ENCODE measurements at regions not wholly inside any gene's neighbourhood (a gene's known extent, or its start where the extent isn't known, plus 50 kb on each side); places are given as distances from the start of the nearest gene placed in this dataset.

DNA sequence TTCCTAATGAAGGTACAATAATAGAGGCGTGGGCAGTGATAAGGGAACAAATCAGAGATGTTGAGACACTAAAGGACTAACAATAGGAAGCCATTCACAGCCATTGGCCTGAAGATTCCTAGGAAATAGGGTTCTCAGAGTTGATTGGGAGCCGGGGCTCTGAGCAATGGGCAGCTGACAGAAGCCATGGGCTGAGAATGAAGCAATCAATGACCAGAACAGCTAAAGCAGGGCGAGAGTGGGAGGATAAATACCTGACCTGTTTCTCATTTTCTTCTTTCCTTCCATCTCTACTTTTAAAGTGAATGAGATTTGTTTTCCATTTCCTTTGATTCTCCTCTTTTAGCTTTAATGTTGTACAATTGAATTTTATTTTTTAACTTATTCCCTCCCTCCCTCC, 774.7 kb upstream of the ADGRL4 start:
- Histone ChIP-seq H3K4me1 (ENCODE audit: control insufficient read depth in 4 of 4, insufficient read depth in 4 of 4, low read length in 3 of 4) (no peaks in the 10 kb centered on the region), H3K9me3 (ENCODE audit: control insufficient read depth in 4 of 4, low read length in 3 of 4) (no peaks in the 10 kb centered on the region), H3K27ac (ENCODE audit: low read depth in 1 of 2, low read length in 2 of 2) (no peak overlapping the region), H3K9ac (ENCODE audit: low read depth in 1 of 2, low read length in 2 of 2) (no peak overlapping the region), H3K4me3 (ENCODE audit: low read depth in 1 of 3, low read length in 3 of 3) (no peak overlapping the region), H3K27me3 (ENCODE audit: control insufficient read depth in 4 of 4, insufficient read depth in 4 of 4, low read length in 3 of 4) (no peaks in the 10 kb centered on the region), H3K36me3 (ENCODE audit: control insufficient read depth in 4 of 4, insufficient read depth in 3 of 4, low read depth in 1 of 4, low read length in 3 of 4) (no peaks in the 10 kb centered on the region)
- TF ChIP-seq HNF4G (IDR thresholded peaks at IDR 0.05) (no peak), EGR1 (IDR thresholded peaks at IDR 0.05; ENCODE audit: low read depth in 2 of 2) (no peak), GABPA (IDR thresholded peaks at IDR 0.05 in 1 of 2, conservative IDR thresholded peaks at IDR 0.05 in 1 of 2) (no peak), FOXA1 (IDR thresholded peaks at IDR 0.05) (no peak), ATF3 (IDR thresholded peaks at IDR 0.05) (no peak), TAF1 (conservative IDR thresholded peaks at IDR 0.05) (no peak), MAX (IDR thresholded peaks at IDR 0.05) (no peak), YY1 (IDR thresholded peaks at IDR 0.05) (no peak), RXRA (IDR thresholded peaks at IDR 0.05) (no peak), RAD21 (IDR thresholded peaks at IDR 0.05) (no peak), JUND (IDR thresholded peaks at IDR 0.05) (no peak), SP1 (IDR thresholded peaks at IDR 0.05) (no peak), FOXA2 (IDR thresholded peaks at IDR 0.05) (no peak), NR2F2 (IDR thresholded peaks at IDR 0.05) (no peak)
- TF ChIP-seq, protein P1, sequence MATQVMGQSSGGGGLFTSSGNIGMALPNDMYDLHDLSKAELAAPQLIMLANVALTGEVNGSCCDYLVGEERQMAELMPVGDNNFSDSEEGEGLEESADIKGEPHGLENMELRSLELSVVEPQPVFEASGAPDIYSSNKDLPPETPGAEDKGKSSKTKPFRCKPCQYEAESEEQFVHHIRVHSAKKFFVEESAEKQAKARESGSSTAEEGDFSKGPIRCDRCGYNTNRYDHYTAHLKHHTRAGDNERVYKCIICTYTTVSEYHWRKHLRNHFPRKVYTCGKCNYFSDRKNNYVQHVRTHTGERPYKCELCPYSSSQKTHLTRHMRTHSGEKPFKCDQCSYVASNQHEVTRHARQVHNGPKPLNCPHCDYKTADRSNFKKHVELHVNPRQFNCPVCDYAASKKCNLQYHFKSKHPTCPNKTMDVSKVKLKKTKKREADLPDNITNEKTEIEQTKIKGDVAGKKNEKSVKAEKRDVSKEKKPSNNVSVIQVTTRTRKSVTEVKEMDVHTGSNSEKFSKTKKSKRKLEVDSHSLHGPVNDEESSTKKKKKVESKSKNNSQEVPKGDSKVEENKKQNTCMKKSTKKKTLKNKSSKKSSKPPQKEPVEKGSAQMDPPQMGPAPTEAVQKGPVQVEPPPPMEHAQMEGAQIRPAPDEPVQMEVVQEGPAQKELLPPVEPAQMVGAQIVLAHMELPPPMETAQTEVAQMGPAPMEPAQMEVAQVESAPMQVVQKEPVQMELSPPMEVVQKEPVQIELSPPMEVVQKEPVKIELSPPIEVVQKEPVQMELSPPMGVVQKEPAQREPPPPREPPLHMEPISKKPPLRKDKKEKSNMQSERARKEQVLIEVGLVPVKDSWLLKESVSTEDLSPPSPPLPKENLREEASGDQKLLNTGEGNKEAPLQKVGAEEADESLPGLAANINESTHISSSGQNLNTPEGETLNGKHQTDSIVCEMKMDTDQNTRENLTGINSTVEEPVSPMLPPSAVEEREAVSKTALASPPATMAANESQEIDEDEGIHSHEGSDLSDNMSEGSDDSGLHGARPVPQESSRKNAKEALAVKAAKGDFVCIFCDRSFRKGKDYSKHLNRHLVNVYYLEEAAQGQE (IDR thresholded peaks at IDR 0.05) = no peak
- TF ChIP-seq, protein P2, sequence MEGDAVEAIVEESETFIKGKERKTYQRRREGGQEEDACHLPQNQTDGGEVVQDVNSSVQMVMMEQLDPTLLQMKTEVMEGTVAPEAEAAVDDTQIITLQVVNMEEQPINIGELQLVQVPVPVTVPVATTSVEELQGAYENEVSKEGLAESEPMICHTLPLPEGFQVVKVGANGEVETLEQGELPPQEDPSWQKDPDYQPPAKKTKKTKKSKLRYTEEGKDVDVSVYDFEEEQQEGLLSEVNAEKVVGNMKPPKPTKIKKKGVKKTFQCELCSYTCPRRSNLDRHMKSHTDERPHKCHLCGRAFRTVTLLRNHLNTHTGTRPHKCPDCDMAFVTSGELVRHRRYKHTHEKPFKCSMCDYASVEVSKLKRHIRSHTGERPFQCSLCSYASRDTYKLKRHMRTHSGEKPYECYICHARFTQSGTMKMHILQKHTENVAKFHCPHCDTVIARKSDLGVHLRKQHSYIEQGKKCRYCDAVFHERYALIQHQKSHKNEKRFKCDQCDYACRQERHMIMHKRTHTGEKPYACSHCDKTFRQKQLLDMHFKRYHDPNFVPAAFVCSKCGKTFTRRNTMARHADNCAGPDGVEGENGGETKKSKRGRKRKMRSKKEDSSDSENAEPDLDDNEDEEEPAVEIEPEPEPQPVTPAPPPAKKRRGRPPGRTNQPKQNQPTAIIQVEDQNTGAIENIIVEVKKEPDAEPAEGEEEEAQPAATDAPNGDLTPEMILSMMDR (IDR thresholded peaks at IDR 0.05; ENCODE audit: low read depth, low read length, missing input control) = no peak
- DNase-seq (ENCODE audit: low spot score) = no peak
- 78% methylated on average over 3 of the region's 3 CpGs for WGBS

GRCh38 chr1:79777481-79778219, 771.1 kb upstream of the ADGRL4 start:
- WGBS = 67% methylated on average over 2 of the region's 2 CpGs
- Histone ChIP-seq H3K4me3 (ENCODE audit: low read depth in 1 of 3, low read length in 3 of 3) (no peak overlapping the region), H3K27ac (ENCODE audit: low read depth in 1 of 2, low read length in 2 of 2) (no peak overlapping the region), H3K27me3 (ENCODE audit: control insufficient read depth in 4 of 4, insufficient read depth in 4 of 4, low read length in 3 of 4) (no peaks in the 10 kb centered on the region), H3K36me3 (ENCODE audit: control insufficient read depth in 4 of 4, insufficient read depth in 3 of 4, low read depth in 1 of 4, low read length in 3 of 4) (no peaks in the 10 kb centered on the region), H3K4me1 (ENCODE audit: control insufficient read depth in 4 of 4, insufficient read depth in 4 of 4, low read length in 3 of 4) (no peaks in the 10 kb centered on the region), H3K9me3 (ENCODE audit: control insufficient read depth in 4 of 4, low read length in 3 of 4) (no peaks in the 10 kb centered on the region), H3K9ac (ENCODE audit: low read depth in 1 of 2, low read length in 2 of 2) (no peak overlapping the region)
- DNase-seq (ENCODE audit: low spot score) = no peak
- TF ChIP-seq FOXA1 (IDR thresholded peaks at IDR 0.05) (no peak), RXRA (IDR thresholded peaks at IDR 0.05) (no peak), RAD21 (IDR thresholded peaks at IDR 0.05) (no peak), EGR1 (IDR thresholded peaks at IDR 0.05; ENCODE audit: low read depth in 2 of 2) (no peak), TAF1 (conservative IDR thresholded peaks at IDR 0.05) (no peak), SP1 (IDR thresholded peaks at IDR 0.05) (no peak)
- TF ChIP-seq, protein P2 (IDR thresholded peaks at IDR 0.05; ENCODE audit: low read depth, low read length, missing input control) = no peak

Data from liver (tissue), 8 donors.